ENCODE measurements at regions not wholly inside any gene's neighbourhood (a gene's known extent, or its start where the extent isn't known, plus 50 kb on each side); places are given as distances from the start of the nearest gene placed in this dataset.

DNA sequence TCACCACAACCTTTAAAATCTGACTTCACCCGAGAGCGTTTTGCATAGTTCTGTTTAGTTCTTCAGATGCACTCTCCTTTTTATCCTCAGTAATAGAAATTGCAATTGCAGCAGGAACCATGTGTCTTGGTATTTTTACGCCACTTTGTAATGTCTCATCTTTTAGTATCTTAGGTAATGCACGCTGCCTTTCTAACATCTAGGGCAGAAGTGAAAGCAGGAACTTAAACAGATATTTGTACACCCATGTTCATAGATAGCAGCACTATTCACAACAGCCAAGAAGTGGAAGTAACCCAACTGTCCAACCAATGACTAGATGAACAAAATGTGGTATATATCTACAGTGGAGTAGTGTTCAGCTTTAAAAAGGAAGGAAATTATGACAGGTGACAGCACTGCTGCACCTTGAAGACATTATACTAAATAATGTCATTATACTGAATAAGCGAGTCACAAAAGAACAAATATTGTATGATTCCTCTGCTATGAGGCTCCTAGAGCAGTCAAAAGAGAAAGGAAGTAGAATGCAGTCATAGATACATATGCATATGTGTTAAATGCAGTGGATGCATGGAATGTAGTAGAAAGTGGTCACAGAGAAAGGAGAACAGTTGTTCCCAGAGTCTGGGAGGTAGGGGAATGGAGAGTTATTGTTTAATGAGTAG lies 105.9 kb upstream of the GJB6 start:
- TF ChIP-seq, protein P1, sequence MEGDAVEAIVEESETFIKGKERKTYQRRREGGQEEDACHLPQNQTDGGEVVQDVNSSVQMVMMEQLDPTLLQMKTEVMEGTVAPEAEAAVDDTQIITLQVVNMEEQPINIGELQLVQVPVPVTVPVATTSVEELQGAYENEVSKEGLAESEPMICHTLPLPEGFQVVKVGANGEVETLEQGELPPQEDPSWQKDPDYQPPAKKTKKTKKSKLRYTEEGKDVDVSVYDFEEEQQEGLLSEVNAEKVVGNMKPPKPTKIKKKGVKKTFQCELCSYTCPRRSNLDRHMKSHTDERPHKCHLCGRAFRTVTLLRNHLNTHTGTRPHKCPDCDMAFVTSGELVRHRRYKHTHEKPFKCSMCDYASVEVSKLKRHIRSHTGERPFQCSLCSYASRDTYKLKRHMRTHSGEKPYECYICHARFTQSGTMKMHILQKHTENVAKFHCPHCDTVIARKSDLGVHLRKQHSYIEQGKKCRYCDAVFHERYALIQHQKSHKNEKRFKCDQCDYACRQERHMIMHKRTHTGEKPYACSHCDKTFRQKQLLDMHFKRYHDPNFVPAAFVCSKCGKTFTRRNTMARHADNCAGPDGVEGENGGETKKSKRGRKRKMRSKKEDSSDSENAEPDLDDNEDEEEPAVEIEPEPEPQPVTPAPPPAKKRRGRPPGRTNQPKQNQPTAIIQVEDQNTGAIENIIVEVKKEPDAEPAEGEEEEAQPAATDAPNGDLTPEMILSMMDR (IDR thresholded peaks at IDR 0.05) = no peak
- TF ChIP-seq EZH2 (IDR thresholded peaks at IDR 0.05; ENCODE audit: borderline replicate concordance, insufficient read depth, low read depth, low read length, poor library complexity, severe bottlenecking) = no peak
